ENCODE measurements at regions not wholly inside any gene's neighbourhood (a gene's known extent, or its start where the extent isn't known, plus 50 kb on each side); places are given as distances from the start of the nearest gene placed in this dataset.

GRCh38 chr9:21591221-21592062 lies 109.3 kb upstream of the IFNE start:
- Histone ChIP-seq H3K9me3 (no peaks in the 10 kb centered on the region), H3K4me1 (ENCODE audit: insufficient read depth) (no peaks in the 10 kb centered on the region), H3K4me3 (no peak overlapping the region), H3K27me3 (no peaks in the 10 kb centered on the region), H3K36me3 (no peaks in the 10 kb centered on the region), H3K27ac (no peak overlapping the region)
- peak in 1 of 5 donors; percentile 20 for DNase-seq
- TF ChIP-seq EP300 (IDR thresholded peaks at IDR 0.05) (no peak), POLR2A (IDR thresholded peaks at IDR 0.05) (no peak), CTCF (IDR thresholded peaks at IDR 0.05) (no peak)
- intact Hi-C loops (cut with DNase I): no loop called here
- WGBS, 3 donors: 49 to 53% (median 52%) methylated on average over 5 of the region's 5 CpGs

GRCh38 chr9:21592063-21592338 lies 109.9 kb upstream of the IFNE start:
- TF ChIP-seq EP300 (IDR thresholded peaks at IDR 0.05) (no peak), POLR2A (IDR thresholded peaks at IDR 0.05) (no peak), CTCF (IDR thresholded peaks at IDR 0.05) (no peak)
- intact Hi-C loops (cut with DNase I): no loop called here
- Histone ChIP-seq H3K4me1 (ENCODE audit: insufficient read depth) (no peaks in the 10 kb centered on the region), H3K36me3 (no peaks in the 10 kb centered on the region), H3K27me3 (no peaks in the 10 kb centered on the region), H3K27ac (no peak overlapping the region), H3K9me3 (no peaks in the 10 kb centered on the region), H3K4me3 (no peak overlapping the region)
- no peak for DNase-seq
- WGBS, 3 donors: 91 to 93% (median 92%) methylated on average over 3 of the region's 3 CpGs

GRCh38 chr9:21597284-21597683 lies 115.2 kb upstream of the IFNE start:
- no peak for TF ChIP-seq CTCF (IDR thresholded peaks at IDR 0.05)
- TF ChIP-seq EP300 (IDR thresholded peaks at IDR 0.05): no peak
- no peak for TF ChIP-seq POLR2A (IDR thresholded peaks at IDR 0.05)
- intact Hi-C loops (cut with DNase I): no loop called here
- WGBS, 3 donors: 61 to 71% (median 69%) methylated on average over 4 of the region's 4 CpGs
- Histone ChIP-seq H3K4me3 (no peak overlapping the region), H3K36me3 (no peaks in the 10 kb centered on the region), H3K4me1 (ENCODE audit: insufficient read depth) (no peaks in the 10 kb centered on the region), H3K9me3 (no peaks in the 10 kb centered on the region), H3K27ac (no peak overlapping the region), H3K27me3 (no peaks in the 10 kb centered on the region)
- DNase-seq: no peak

GRCh38 chr9:21598749-21599148 lies 116.6 kb upstream of the IFNE start:
- WGBS, 3 donors: 46 to 77% (median 52%) methylated on average over 2 of the region's 2 CpGs
- no peak for TF ChIP-seq CTCF (IDR thresholded peaks at IDR 0.05)
- no peak for TF ChIP-seq POLR2A (IDR thresholded peaks at IDR 0.05)
- TF ChIP-seq EP300 (IDR thresholded peaks at IDR 0.05): no peak

More at GRCh38 chr9:21598749-21599148, 116.6 kb upstream of the IFNE start:
- Histone ChIP-seq H3K4me1 (ENCODE audit: insufficient read depth) (no peaks in the 10 kb centered on the region), H3K27me3 (no peaks in the 10 kb centered on the region), H3K27ac (no peak overlapping the region), H3K4me3 (no peak overlapping the region), H3K36me3 (no peaks in the 10 kb centered on the region), H3K9me3 (no peaks in the 10 kb centered on the region)
- DNase-seq: no peak
- intact Hi-C loops (cut with DNase I): no loop called here

Data from ovary (tissue), 7 donors.